DND-41 (cell line): ENCODE measurements at regions not wholly inside any gene's neighbourhood (a gene's known extent, or its start where the extent isn't known, plus 50 kb on each side); places are given as distances from the start of the nearest gene placed in this dataset.

ENCODE experiments used
- EZH2 ChIP-seq: IDR thresholded peaks from 3 replicates; pipeline ENCODE4 v1.6.1; 2012; ENCODE audit warnings: borderline replicate concordance, low read depth, mild to moderate bottlenecking, moderate library complexity, low read length, inconsistent platforms; ENCODE audit not compliant: severe bottlenecking
- TF ChIP-seq, protein P1 (sequence below): IDR thresholded peaks from 2 replicates; pipeline ENCODE4 v1.5.1; 2012; ENCODE audit warnings: borderline replicate concordance, low read length, moderate library complexity, mild to moderate bottlenecking; ENCODE audit not compliant: poor library complexity, severe bottlenecking; ENCODE audit errors: extremely low read depth

DNA sequence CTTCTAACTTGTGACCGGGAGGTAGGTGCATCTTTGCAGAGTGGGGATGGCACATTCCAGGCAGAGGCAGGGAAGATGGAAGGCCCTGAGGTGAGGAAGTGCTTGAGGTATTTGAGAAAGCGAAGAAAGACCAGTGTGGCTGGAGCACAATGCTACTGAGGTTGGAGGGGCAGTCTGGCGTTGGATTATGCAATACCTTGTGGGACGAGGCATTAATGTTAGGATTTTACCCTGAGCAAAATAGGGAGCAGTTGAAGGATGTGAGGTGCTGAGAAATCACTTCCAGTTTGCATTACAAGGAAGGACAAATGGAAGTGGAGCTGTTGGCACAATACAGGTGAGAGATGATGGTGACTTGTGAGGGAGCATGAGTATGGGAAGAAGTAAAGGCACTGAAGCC is 145.5 kb downstream of the KCNA5 start:
- TF ChIP-seq, protein P1, sequence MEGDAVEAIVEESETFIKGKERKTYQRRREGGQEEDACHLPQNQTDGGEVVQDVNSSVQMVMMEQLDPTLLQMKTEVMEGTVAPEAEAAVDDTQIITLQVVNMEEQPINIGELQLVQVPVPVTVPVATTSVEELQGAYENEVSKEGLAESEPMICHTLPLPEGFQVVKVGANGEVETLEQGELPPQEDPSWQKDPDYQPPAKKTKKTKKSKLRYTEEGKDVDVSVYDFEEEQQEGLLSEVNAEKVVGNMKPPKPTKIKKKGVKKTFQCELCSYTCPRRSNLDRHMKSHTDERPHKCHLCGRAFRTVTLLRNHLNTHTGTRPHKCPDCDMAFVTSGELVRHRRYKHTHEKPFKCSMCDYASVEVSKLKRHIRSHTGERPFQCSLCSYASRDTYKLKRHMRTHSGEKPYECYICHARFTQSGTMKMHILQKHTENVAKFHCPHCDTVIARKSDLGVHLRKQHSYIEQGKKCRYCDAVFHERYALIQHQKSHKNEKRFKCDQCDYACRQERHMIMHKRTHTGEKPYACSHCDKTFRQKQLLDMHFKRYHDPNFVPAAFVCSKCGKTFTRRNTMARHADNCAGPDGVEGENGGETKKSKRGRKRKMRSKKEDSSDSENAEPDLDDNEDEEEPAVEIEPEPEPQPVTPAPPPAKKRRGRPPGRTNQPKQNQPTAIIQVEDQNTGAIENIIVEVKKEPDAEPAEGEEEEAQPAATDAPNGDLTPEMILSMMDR = no peak
- TF ChIP-seq EZH2 = no peak
